ENCODE measurements at regions not wholly inside any gene's neighbourhood (a gene's known extent, or its start where the extent isn't known, plus 50 kb on each side); places are given as distances from the start of the nearest gene placed in this dataset. TPM values are rescaled to one million over a fixed set of nuclear protein-coding genes. Genes with fewer than 3 reads are reported as not detected.
A peak's percentile ranks its signal among the peaks of the same experiment; 100 is the strongest.

DNA sequence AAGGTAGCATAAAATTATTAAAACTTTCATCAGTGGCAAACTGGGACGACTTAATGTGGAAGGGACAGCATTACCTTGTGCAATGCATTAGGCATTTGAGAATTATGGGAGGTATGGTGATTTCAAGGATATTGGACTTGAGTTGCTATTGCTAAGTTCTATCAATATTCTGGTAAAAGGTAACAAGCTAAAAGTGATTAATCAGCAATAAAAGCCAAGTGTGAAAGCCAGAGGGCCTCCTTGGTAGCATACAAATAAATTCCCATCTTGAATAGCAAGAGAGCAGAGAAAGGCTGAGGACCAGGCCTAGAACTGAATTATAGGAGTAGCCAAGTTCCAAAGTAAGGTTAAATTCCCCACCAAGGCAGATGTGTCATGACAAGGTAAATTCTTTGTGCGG is 74.2 kb upstream of the KCNH7 start:
- DNase-seq (ENCODE audit: low read depth in 2 of 3, low spot score in 2 of 3), result no peak

GRCh38 chr2:162908567-162908966 is 70.0 kb upstream of the KCNH7 start:
- DNase-seq (ENCODE audit: low read depth in 2 of 3, low spot score in 2 of 3), result no peak

DNA sequence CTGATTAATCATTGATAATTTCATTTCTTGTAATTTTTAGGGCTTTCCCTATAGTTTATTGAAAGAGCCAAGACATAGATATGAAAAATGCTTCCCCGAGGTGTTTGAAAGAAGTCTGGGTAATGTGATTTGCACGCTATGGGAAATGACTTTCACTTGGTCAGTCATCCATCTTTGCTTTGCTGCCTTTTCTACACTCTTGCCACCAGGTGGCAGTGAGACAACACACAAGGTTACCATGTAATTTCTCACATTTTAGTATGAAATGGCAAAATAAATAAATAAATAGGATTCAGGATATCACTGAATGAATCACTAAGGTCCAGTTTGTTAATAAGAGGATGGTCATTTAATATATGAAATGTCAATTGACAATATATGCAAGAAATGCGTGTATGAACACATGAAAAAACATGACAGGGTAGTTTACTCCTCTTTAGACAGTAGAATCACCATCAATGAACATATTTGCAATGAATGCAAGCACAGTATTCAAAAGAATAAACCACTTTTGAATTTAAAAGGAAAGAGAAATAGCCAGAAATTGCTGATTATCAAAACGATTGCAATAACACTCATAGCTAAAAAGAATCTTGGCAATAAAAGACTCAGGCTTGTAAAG is 52.2 kb upstream of the KCNH7 start:
- DNase-seq (ENCODE audit: low read depth in 2 of 3, low spot score in 2 of 3), result peak in 2 of 3 donors; percentile 34 to 66

DNA sequence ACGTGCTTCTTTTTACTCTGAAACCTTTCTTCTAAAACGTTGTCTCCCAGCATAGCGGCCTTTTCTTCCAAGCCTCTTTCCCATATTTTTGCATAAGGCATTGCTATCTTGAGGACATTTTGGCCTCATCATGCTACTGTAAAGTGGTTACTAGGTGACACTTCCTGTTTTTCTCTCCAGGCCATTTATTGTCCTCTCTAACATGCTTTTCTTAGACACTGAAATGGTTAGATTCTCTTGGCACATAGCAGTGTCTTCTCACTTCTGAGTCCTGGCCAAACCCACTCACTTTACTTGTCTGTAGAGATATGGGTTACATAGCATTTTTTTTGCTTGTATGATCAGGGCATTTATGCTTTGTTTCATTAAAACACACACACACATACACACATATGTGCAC is 50.1 kb upstream of the KCNH7 start:
- peak in 2 of 3 donors; percentile 4 to 39 for DNase-seq (ENCODE audit: low read depth in 2 of 3, low spot score in 2 of 3)

Small RNAs in the stretch of these regions (small RNA-seq; reads per million reads assigned to genes)
- not detected for gene RNU6-627P
